Activated CD4-positive, alpha-beta T cell treated with anti-CD3 and anti-CD28 coated beads for 4 hours (primary cell): ENCODE measurements at regions not wholly inside any gene's neighbourhood (a gene's known extent, or its start where the extent isn't known, plus 50 kb on each side); places are given as distances from the start of the nearest gene placed in this dataset.
"Not testable (repeated sequence)": the region's sequence is repeated elsewhere in the genome, so short reads cannot be mapped to it uniquely, and the experiment has no call there.

Experiments
- DNase-seq, 2 donors: peaks; one replicate each; pipeline ENCODE4 v3.0.0-alpha.2; 2020

GRCh38 chr5:77867194-77867691 is 91.1 kb upstream of the TBCA start:
- DNase-seq = no peak

DNA sequence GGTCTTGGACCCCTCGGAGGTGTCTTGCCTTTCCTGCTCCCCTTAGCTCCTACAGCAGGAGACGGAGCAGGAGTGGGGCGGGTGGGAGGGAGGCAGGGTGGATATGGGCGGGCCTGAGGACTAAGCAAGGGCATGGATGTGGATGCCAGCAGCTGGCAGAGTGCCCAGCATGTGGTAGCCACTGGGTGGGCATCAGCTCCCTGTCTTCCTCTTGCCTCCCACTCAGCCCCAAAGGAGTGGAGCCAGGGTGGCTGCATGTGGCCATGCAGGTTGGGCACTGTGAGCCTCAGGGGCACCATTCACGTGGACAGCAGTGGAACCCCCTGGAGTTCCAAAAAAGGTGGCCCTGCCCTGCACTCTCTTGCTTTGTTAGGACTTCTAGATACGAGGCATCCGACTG is 90.1 kb upstream of the TBCA start:
- DNase-seq = no peak

- DNase-seq = no peak
Observed at GRCh38 chr5:77864997-77865396, 88.9 kb upstream of the TBCA start.

DNA sequence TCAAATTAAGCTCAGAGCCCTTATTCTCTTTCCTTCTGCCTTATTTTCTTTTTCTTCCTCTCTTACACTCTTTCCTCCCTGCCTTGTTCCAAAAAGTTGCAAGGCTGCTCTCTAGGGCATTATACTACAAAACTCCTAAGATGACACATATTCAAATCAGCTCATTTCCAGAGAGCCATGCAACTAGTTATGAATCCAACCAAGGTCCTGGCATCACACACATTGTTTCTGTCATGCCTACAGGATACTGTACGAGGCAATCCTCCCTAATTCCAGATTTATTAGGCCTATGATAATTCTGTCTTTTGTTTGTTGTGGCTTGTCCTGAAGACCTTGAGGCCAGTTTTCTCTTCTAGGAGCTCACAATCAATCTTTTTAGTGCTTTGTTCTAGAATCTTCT is 87.0 kb upstream of the TBCA start:
- no peak for DNase-seq

DNA sequence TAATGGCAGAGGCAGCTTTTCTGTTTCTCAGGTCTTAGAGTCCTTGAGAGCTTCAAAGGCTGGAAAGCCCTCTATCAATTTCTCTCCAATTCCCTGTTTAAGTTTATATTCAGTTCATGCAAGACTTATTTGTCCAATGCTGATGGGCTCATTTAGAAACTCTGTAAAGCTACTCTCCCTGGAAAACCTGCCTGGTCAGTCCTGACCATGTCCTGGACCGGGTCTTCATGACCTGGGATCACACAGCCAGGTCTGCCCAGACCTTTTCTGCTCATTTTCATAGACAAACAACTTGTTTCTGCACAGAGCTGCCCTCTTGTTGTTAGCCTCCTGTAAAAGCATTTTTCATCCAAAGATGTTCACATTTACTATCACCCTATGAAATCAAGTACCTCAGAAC is 85.4 kb upstream of the TBCA start:
- DNase-seq = no peak

GRCh38 chr5:77859306-77859705 is 83.2 kb upstream of the TBCA start:
- no peak for DNase-seq

- DNase-seq = not testable (repeated sequence)
Observed at GRCh38 chr5:77858678-77859077, 82.5 kb upstream of the TBCA start.

- DNase-seq = no peak
Observed at GRCh38 chr5:77855369-77855768, 79.2 kb upstream of the TBCA start.

- DNase-seq = no peak
Observed at GRCh38 chr5:77853353-77853907, 77.3 kb upstream of the TBCA start.

DNA sequence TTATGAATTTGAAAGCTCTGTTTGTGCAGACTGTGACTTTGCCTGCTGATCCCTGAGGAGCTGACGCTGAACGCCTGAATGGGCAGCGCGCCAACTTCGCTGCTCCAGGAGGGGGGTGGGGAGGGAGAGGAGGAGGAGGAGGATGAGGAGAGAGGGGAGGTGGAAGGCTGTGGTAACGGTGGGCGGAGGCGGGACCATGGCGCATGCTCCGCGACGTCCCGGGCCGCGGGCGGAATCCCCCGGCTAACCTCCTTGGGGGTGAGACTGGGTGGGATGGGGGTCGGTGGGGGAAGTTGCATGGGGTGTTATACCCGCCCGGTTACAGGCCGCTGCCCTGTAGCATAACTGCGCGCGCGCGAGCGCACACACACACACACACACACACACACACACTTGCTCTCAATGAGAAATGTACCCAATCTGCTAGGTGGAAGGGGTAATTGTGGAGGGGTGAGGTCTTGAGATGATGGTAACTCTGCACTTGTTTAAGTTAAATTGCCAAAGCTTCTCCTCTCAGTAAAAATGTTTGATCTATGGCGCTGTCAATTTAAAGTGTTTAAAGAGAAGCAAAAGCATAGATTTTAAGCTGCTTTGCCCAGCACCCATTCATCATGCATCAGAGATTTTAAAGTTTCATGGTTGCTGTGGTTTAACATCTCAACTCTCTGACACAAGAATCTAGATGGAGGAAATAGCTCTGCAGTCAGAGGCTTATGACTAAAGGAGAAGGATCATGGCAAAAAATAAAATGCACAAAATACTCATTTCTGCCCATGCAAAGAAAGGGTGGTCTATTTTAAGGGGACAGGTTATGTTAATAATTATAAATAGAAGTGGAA is 76.6 kb upstream of the TBCA start:
- peak in 1 of 2 donors; percentile 11 for DNase-seq

GRCh38 chr5:77852068-77852513 is 76.0 kb upstream of the TBCA start:
- DNase-seq = no peak

GRCh38 chr5:77851176-77852067 is 75.3 kb upstream of the TBCA start:
- no peak for DNase-seq

GRCh38 chr5:77850536-77851175 is 74.5 kb upstream of the TBCA start:
- no peak for DNase-seq

DNA sequence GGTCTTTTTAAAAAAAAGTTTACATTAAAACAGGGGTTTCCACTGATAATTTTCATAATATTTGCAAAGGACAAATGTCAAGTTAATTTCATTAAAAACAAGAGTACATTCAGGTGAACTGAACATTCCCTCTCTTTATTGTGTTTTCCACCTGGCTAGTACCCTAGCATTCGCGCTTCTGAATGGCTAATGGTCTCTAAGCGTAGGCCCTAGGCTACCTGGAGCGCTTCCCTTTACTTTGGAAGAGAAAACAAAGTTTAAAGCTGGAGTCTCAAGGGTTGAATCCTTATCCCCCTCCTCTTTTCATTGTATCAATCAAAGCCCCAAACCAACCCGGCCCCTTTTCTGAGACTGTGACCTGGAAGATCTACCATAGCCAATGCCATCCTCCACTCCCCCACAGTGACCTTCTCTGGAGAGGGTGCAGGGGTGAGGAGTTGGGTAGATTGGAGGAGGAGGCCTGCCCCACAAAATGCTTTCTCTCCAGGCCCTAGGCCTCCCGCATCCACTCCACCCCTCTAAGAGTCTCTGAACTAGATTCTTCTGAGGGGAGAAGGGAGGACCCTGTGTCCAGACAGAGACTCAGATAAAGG is 73.3 kb upstream of the TBCA start:
- no peak for DNase-seq

DNA sequence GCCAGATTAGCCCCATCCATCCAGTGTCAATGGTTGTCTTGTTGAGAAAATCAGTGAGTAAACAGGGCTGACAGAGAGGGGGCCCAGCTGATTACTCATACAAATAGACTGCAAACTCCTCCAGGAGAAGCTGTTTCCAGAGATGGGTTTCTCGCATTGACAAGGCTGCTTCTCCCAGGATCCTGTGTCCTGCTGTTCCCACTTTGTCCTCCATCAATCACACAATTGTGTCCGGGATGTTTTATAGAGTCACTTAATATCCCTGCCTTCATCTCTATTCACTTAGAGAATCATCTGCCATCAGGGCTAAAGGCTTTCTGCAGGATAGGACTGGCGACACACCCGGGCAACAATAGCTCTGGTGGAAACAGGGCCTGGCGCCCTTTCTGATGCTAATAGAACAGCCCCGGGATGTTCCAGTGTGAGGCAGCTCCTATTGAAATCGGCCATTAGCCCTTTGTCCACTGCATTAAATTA is 71.7 kb upstream of the TBCA start:
- DNase-seq = no peak

- DNase-seq = no peak
Observed at GRCh38 chr5:77847129-77847460, 71.0 kb upstream of the TBCA start.

DNA sequence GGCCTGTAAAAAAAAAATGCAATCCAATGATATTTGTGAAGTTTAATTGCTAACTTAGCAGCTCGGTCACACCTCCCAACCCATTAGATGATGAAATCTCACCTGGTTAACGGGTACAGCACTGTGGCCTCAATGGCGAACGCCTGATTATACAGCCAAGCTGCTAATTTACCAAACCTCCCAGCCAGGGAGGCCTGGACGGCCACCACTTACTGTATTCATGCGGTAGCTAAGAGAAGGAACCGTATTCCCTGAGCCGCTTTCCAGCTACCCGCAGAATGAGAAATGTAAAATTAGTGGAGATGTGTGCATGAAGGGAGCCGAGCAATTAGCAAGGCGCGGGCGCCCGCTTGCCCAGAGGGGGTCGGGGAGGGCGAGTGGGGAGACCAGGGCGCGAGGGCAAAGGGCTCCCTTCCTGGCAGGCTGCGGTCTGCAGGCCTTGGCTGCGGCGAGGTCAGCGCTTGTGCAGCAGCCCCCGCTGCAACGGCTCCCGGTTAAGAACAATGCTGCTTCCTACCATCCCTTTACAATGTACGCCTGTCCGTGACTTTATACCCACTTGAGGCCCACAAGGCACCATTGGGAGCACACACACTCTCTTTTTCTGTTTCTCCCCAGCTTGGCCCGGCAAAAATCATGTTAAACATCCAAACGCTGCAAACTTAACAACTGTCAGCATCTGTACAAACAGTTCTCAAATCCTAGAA is 70.4 kb upstream of the TBCA start:
- DNase-seq = no peak

DNA sequence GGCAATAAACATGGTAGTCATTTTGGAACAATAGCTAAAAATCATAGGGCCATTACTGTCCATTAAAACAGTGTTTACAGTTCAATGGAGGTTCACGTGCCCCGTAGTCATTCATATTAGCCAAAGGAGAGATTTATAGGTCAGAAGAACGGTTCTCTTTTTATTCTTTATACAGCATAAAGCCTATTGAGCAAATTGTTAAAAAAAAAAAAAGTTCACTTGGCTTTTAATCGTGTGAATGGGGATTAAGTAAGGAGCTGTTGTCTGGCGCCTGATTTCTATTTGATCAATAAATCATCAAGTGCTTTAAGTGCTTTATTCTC is 69.1 kb upstream of the TBCA start:
- no peak for DNase-seq

DNA sequence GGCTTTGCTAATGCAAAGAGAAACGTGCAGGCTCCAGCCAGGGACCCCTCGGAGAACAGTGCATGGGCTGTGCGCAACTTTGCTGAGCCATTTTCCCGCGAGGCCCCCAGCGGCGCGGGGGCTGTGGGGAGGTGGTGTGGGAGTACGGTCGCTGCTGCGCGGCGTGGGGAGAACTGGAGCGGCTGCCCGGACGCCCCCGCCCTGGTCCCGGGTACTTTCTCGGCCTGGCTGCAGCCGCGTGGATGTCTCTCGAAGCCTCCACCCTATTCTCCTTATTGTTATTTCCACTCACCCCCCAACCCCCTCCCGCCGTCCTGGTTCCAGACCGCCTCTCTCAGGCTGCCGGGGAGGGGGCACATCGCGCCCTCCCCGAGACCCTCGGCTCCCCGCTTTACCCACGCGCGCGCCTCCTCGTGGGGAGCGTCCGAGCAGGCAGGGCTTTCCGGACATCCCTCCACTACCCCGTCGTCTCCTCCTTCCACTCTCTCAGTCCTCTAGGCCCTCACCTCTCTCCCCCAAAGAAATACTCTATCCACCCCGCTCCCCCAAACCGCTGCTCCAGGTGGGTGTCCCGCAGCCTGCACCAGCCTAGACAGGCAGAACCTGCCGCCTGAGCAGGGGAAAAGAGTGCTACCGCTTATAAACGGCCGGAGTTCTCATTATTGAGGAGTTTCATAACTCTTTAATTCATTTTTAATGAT is 68.6 kb upstream of the TBCA start:
- no peak for DNase-seq

- DNase-seq = no peak
Observed at GRCh38 chr5:77844373-77844622, 68.2 kb upstream of the TBCA start.

GRCh38 chr5:77843570-77844372 is 67.6 kb upstream of the TBCA start:
- no peak for DNase-seq
